ENCODE measurements at regions not wholly inside any gene's neighbourhood (a gene's known extent, or its start where the extent isn't known, plus 50 kb on each side); places are given as distances from the start of the nearest gene placed in this dataset.

DNA sequence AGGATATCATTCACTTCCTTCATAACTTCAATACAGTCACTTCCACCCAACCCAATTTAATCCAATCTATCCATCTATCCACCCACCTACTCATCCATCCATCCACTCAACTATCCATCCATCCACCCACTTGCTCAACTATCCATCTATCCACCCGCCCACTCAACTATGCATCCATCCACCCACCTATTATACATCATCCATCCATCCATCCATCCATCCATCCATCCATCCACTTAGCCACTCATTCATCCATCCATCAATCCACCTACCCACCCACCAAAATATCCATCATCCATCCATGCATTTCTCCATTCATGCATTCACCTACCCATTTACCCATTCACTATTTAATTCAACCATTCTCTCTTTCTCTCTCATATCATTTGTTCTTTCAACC lies 179.5 kb downstream of the HAPSTR1 start:
- no TSS peak for BruUV-seq (replicated peaks)
- ChIA-PET CTCF (interaction anchor here (0.7 kb wide), 1 partner anchor 26 kb away, joined by 3 read pairs; no protein-coding TSS in a partner anchor), POLR2A (no interaction called here)
- Histone ChIP-seq H3K9me1 (replicated peaks; ENCODE audit: control insufficient read depth, extremely low read depth, insufficient read depth, low read length) (no peaks in the 10 kb centered on the region), H3K4me1 (ENCODE audit: control insufficient read depth, extremely low read depth, insufficient read depth, low read length) (no peaks in the 10 kb centered on the region), H3K36me3 (ENCODE audit: control insufficient read depth in 2 of 2, extremely low read depth in 1 of 2, insufficient read depth in 2 of 2, low read length in 2 of 2) (no peaks in the 10 kb centered on the region), H3K4me3 (replicated peaks in 1 of 3; ENCODE audit: insufficient read depth in 1 of 3, low read depth in 1 of 3, low read length in 3 of 3) (no peak overlapping the region), H3K27me3 (ENCODE audit: control insufficient read depth in 2 of 2, insufficient read depth in 2 of 2, low read length in 2 of 2) (no peaks in the 10 kb centered on the region), H2AFZ (ENCODE audit: low read depth, low read length) (no peak overlapping the region), H3K4me2 (ENCODE audit: insufficient read depth, low read length) (no peak overlapping the region), H3K9me3 (replicated peaks; ENCODE audit: control insufficient read depth, insufficient read depth, low read length) (no peaks in the 10 kb centered on the region), H3K79me2 (ENCODE audit: control insufficient read depth, insufficient read depth, low read length) (no peaks in the 10 kb centered on the region), H4K20me1 (replicated peaks; ENCODE audit: control insufficient read depth, extremely low read depth, insufficient read depth, low read length) (no peaks in the 10 kb centered on the region), H3K27ac (ENCODE audit: insufficient read depth, low read depth, low read length) (no peak overlapping the region), H3K9ac (replicated peaks; ENCODE audit: extremely low read depth, insufficient read depth, low read length) (no peak overlapping the region)
- no peak for TF ChIP-seq POLR2A (IDR thresholded peaks at IDR 0.05; ENCODE audit: low read depth, low read length)
- no peak for TF ChIP-seq MYC (IDR thresholded peaks at IDR 0.05; ENCODE audit: low read depth, low read length)
- TF ChIP-seq POLR2AphosphoS5 (IDR thresholded peaks at IDR 0.05; ENCODE audit: insufficient read depth, low read depth, low read length): no peak
- no peak for TF ChIP-seq JUN (IDR thresholded peaks at IDR 0.05; ENCODE audit: borderline replicate concordance, insufficient read depth, insufficient read length, low read depth)
- TF ChIP-seq FOS (IDR thresholded peaks at IDR 0.05; ENCODE audit: borderline replicate concordance, insufficient read depth, low read length): no peak
- TF ChIP-seq CTCF (IDR thresholded peaks at IDR 0.05; ENCODE audit: extremely low read depth in 1 of 2, insufficient read depth in 1 of 2, low read depth in 1 of 2, low read length in 2 of 2): no peak
- TF ChIP-seq MAX (IDR thresholded peaks at IDR 0.05; ENCODE audit: insufficient read depth, insufficient read length): no peak
- no peak for TF ChIP-seq EZH2 (IDR thresholded peaks at IDR 0.05; ENCODE audit: borderline replicate concordance, low read depth, low read length, severe bottlenecking)
- no peak for TF ChIP-seq GATA2 (IDR thresholded peaks at IDR 0.05; ENCODE audit: insufficient read depth, insufficient read length, low read depth, low read length)
- dilution Hi-C loops (cut with MboI; ENCODE audit: extremely low pct_ligation_motif_present, low sequenced_read_pairs): no loop called here
- FAIRE-seq: no peak
- intact Hi-C loops (cut with micrococcal nuclease): no loop called here
- no peak for DNase-seq (ENCODE audit: low read depth, low spot score)
